A549 (cell line): ENCODE measurements at regions not wholly inside any gene's neighbourhood (a gene's known extent, or its start where the extent isn't known, plus 50 kb on each side); places are given as distances from the start of the nearest gene placed in this dataset.

Experiments used
- ATAC-seq, 2 experiments: fragments of 200-7000 bp in 1 of 2; fragments of >200 bp in 1 of 2; cut with Nextera tagmentation in 1 of 2; cut with Tn5 transposase in 1 of 2; 3 replicates each; pipeline versions ENCODE4 v1.8.0 to v1.9.1; 2018 to 2020; ENCODE audit warnings: mild to moderate bottlenecking in 1 of 2, moderate library complexity in 1 of 2
- CTCF ChIA-PET: fragments of 300-600 bp; sonication (Branson Sonifier 250); formaldehyde crosslinking; extraction: SDS; loops from one replicate; lab custom pipeline; 2021; ENCODE audit warnings: antibody characterized with exemption, inconsistent platforms; lab: Yijun Ruan, JAX
- POLR2A ChIA-PET: fragments of 350-600 bp; formaldehyde crosslinking; extraction: SDS; loops from one replicate; lab custom pipeline; 2021; ENCODE audit warnings: antibody characterized with exemption, inconsistent platforms; lab: Yijun Ruan, JAX
- DNase-seq, 2 experiments: peaks; one replicate each; pipeline versions ENCODE4 v3.0.0 to v3.0.0-alpha.2; 2011 to 2016; ENCODE audit warnings: low read depth in 1 of 2, low spot score in 1 of 2
- FAIRE-seq: peaks from 2 replicates; lab custom pipeline; 2011; peaks lifted over from hg19 to GRCh38; lab: Jason Lieb, UNC
- H3K27ac ChIP-seq, 2 experiments: fragments of >200 bp; sonication (Bioruptor Twin); formaldehyde crosslinking; 3 replicates each; pipeline ENCODE4 v1.5.1; 2016 to 2017
- H3K4me1 ChIP-seq: fragments of >200 bp; sonication (Bioruptor Twin); formaldehyde crosslinking; 3 replicates; pipeline ENCODE4 v1.6.1; 2016
- H3K4me2 ChIP-seq: fragments of >200 bp; sonication (Bioruptor Twin); formaldehyde crosslinking; 3 replicates; pipeline ENCODE4 v1.6.1; 2016
- H3K4me3 ChIP-seq: fragments of >200 bp; sonication (Bioruptor Twin); formaldehyde crosslinking; 3 replicates; pipeline ENCODE4 v1.5.1; 2016
- H3K9me3 ChIP-seq: fragments of >200 bp; sonication (Bioruptor Twin); formaldehyde crosslinking; 3 replicates; pipeline ENCODE4 v1.6.1; 2016
- CBX8 ChIP-seq: fragments of 200-600 bp; sonication (generic); IDR thresholded peaks from 2 replicates; pipeline ENCODE4 v1.6.1; 2016
- CEBPB ChIP-seq, 2 experiments: fragments of >200 bp in 1 of 2; sonication (Bioruptor Twin) in 1 of 2; formaldehyde crosslinking in 1 of 2; IDR thresholded peaks; 2 replicates each; pipeline ENCODE4 v1.6.1; 2012 to 2016
- CHD2 ChIP-seq: fragments of 150-350 bp; IDR thresholded peaks from 2 replicates; pipeline ENCODE4 v1.6.1; 2014; ENCODE audit warnings: low read length; ENCODE audit not compliant: partially characterized antibody
- E2F6 ChIP-seq: IDR thresholded peaks from 2 replicates; pipeline ENCODE4 v1.6.1; 2012; ENCODE audit warnings: low read depth, borderline replicate concordance
- EHF ChIP-seq: fragments of 250-450 bp; sonication (Bioruptor Pico); IDR thresholded peaks from 2 replicates; pipeline ENCODE4 v1.5.0; 2020; ENCODE audit warnings: mild to moderate bottlenecking
- EHMT2 ChIP-seq: fragments of 200-600 bp; sonication (generic); IDR thresholded peaks from 2 replicates; pipeline ENCODE4 v1.6.1; 2016; ENCODE audit warnings: antibody characterized with exemption, low read depth, mild to moderate bottlenecking, moderate library complexity
- ESRRA ChIP-seq: fragments of 150-350 bp; IDR thresholded peaks from 2 replicates; pipeline ENCODE4 v1.6.1; 2014; ENCODE audit warnings: mild to moderate bottlenecking, low read length, borderline replicate concordance
- FOSB ChIP-seq: fragments of 250-450 bp; sonication (Bioruptor Pico); IDR thresholded peaks from 2 replicates; pipeline ENCODE4 v1.5.0; 2020; ENCODE audit warnings: mild to moderate bottlenecking, moderate library complexity
- FOSL2 ChIP-seq, 2 experiments: fragments of 450-650 bp in 1 of 2; fragments of >200 bp in 1 of 2; sonication (Bioruptor Twin) in 1 of 2; formaldehyde crosslinking; IDR thresholded peaks; 2 replicates each; pipeline versions ENCODE4 v1.5.0 to v1.6.1; 2016 to 2020; ENCODE audit warnings: mild to moderate bottlenecking in 1 of 2, moderate library complexity in 1 of 2
- FOXS1 ChIP-seq: fragments of 250-450 bp; sonication (Bioruptor Pico); IDR thresholded peaks from 2 replicates; pipeline ENCODE4 v1.5.0; 2020; ENCODE audit warnings: mild to moderate bottlenecking, moderate library complexity
- HDAC2 ChIP-seq: fragments of 200-600 bp; sonication (generic); IDR thresholded peaks from 2 replicates; pipeline ENCODE4 v1.6.1; 2016
- HEYL ChIP-seq: fragments of 250-450 bp; sonication (Bioruptor Pico); IDR thresholded peaks from 2 replicates; pipeline ENCODE4 v1.8.0; 2021; ENCODE audit warnings: mild to moderate bottlenecking, moderate library complexity
- HOXB13 ChIP-seq: fragments of 250-450 bp; sonication (Bioruptor Pico); IDR thresholded peaks from 2 replicates; pipeline ENCODE4 v1.5.0; 2020; ENCODE audit warnings: low read depth, mild to moderate bottlenecking, moderate library complexity
- JUNB ChIP-seq: fragments of >200 bp; sonication (Bioruptor Twin); formaldehyde crosslinking; IDR thresholded peaks from 2 replicates; pipeline ENCODE4 v1.6.1; 2016
- KDM1A ChIP-seq: fragments of 200-600 bp; sonication (generic); IDR thresholded peaks from 2 replicates; pipeline ENCODE4 v1.6.1; 2016; ENCODE audit warnings: low read depth, mild to moderate bottlenecking
- MAFK ChIP-seq: fragments of 450-650 bp; IDR thresholded peaks from 2 replicates; pipeline ENCODE4 v1.6.1; 2014; ENCODE audit not compliant: partially characterized antibody
- MAZ ChIP-seq: fragments of 150-350 bp; IDR thresholded peaks from 2 replicates; pipeline ENCODE4 v1.6.1; 2014; ENCODE audit warnings: antibody characterized with exemption, low read depth, low read length, borderline replicate concordance
- MYC ChIP-seq: IDR thresholded peaks from 2 replicates; pipeline ENCODE4 v1.6.1; 2012; ENCODE audit warnings: mild to moderate bottlenecking, inconsistent platforms, low read length, improper control_type of control experiment, borderline replicate concordance
- NFE2L2 ChIP-seq: fragments of 150-350 bp; conservative IDR thresholded peaks from 2 replicates; pipeline ENCODE4 v1.6.1; 2014; ENCODE audit warnings: low read length
- PBX3 ChIP-seq: IDR thresholded peaks from 2 replicates; pipeline ENCODE4 v1.6.1; 2012
- RAD21 ChIP-seq, 2 experiments: fragments of >200 bp in 1 of 2; sonication (Bioruptor Twin) in 1 of 2; formaldehyde crosslinking in 1 of 2; IDR thresholded peaks in 1 of 2; conservative IDR thresholded peaks in 1 of 2; 2 replicates in 1 of 2; 3 replicates in 1 of 2; pipeline ENCODE4 v1.6.1; 2012 to 2018; ENCODE audit warnings: inconsistent platforms in 1 of 2
- RCOR1 ChIP-seq: fragments of 150-350 bp; IDR thresholded peaks from 2 replicates; pipeline ENCODE4 v1.6.1; 2014; ENCODE audit warnings: antibody characterized with exemption, low read length, low read depth
- RFX5 ChIP-seq: fragments of 450-650 bp; IDR thresholded peaks from 2 replicates; pipeline ENCODE4 v1.7.1; 2014; ENCODE audit warnings: antibody characterized with exemption, mild to moderate bottlenecking, moderate library complexity
- SREBF2 ChIP-seq: fragments of 450-650 bp; IDR thresholded peaks from 2 replicates; pipeline ENCODE4 v1.6.1; 2014; ENCODE audit warnings: mild to moderate bottlenecking, moderate library complexity
- TFCP2L1 ChIP-seq: fragments of 250-450 bp; sonication (Bioruptor Pico); IDR thresholded peaks from 2 replicates; pipeline ENCODE4 v1.5.0; 2021; ENCODE audit warnings: mild to moderate bottlenecking
- TP53 ChIP-seq: fragments of 250-450 bp; sonication (Bioruptor Pico); IDR thresholded peaks from 2 replicates; pipeline ENCODE4 v1.5.0; 2021; ENCODE audit warnings: mild to moderate bottlenecking, moderate library complexity
- ZFP36 ChIP-seq: fragments of 450-650 bp; IDR thresholded peaks from 2 replicates; pipeline ENCODE4 v1.6.1; 2014; ENCODE audit warnings: borderline replicate concordance; ENCODE audit not compliant: partially characterized antibody
- ZNF302 ChIP-seq: fragments of 250-450 bp; sonication (Bioruptor Pico); IDR thresholded peaks from 2 replicates; pipeline ENCODE4 v1.9.0; 2021; ENCODE audit warnings: inconsistent platforms, mild to moderate bottlenecking, moderate library complexity
- WGBS: methylation state at CpG from one replicate; pipeline ENCODE4 v1.1.6; 2017; ENCODE audit errors: missing lambda C conversion rate; 5-methylcytosine and 5-hydroxymethylcytosine counted together

GRCh38 chr3:30098653-30099455 lies 507.5 kb upstream of the TGFBR2 start:
- peak; percentile 42 to 55; a peak in 2 of 4 replicates for TF ChIP-seq CEBPB (IDR thresholded peaks at IDR 0.05)
- no peak for TF ChIP-seq FOSL2 (IDR thresholded peaks at IDR 0.05)
- TF ChIP-seq FOSL2 (CRISPR knock-in tag; IDR thresholded peaks at IDR 0.05): 0 out of 2 replicates have a peak, but pooled peaks have one; percentile 10
- no peak for TF ChIP-seq JUNB
- TF ChIP-seq, all 56 proteins: peak for 2
- Histone ChIP-seq H3K4me2 (peak overlapping the region; percentile 60), H3K4me3 (no peak overlapping the region), H3K9me3 (0 out of 3 replicates have a peak, but pooled peaks cover 5% of the 10 kb centered on the region), H3K4me1 (peaks cover 15% of the 10 kb centered on the region), H3K27ac (peak overlapping the region; percentile 57 to 68; a peak in 5 of 6 replicates)
- ATAC-seq (peak; percentile 61 to 70; a peak in 5 of 6 replicates), FAIRE-seq (no peak), DNase-seq (no peak)
- 23% methylated on average over 2 of the region's 2 CpGs for WGBS
- POLR2A ChIA-PET: no interaction called here
- CTCF ChIA-PET: interaction anchor here (0.6 kb wide), 1 partner anchor 465 kb away, joined by 4 read pairs; no protein-coding TSS in a partner anchor

- ChIA-PET CTCF (interaction anchor here (1.6 kb wide), 1 partner anchor 10 kb away, joined by 5 read pairs; no protein-coding TSS in a partner anchor), POLR2A (no interaction called here)
- FAIRE-seq: no peak
- H3K27ac ChIP-seq: no peak overlapping the region
- H3K4me3 ChIP-seq: no peak overlapping the region
- H3K4me1 ChIP-seq: peaks cover 15% of the 10 kb centered on the region
- ATAC-seq: no peak
- no peak for DNase-seq
- no peaks in the 10 kb centered on the region for H3K9me3 ChIP-seq
- TF ChIP-seq FOXS1 (no peak), SREBF2 (no peak), ZNF302 (CRISPR knock-in tag) (no peak), HEYL (CRISPR knock-in tag) (no peak), MAFK (no peak), HDAC2 (no peak), MAZ (no peak), PBX3 (no peak), RCOR1 (no peak)
- no peak overlapping the region for H3K4me2 ChIP-seq
These were observed 504.0 kb upstream of the TGFBR2 start for GRCh38 chr3:30102356-30102755.

GRCh38 chr3:30103186-30103585 lies 503.2 kb upstream of the TGFBR2 start:
- Histone ChIP-seq H3K4me1 (peaks cover 14% of the 10 kb centered on the region), H3K9me3 (no peaks in the 10 kb centered on the region)
- FAIRE-seq: no peak
- CTCF ChIA-PET: interaction anchor here (0.5 to 1.6 kb wide), 3 partner anchors 9 to 593 kb away, joined by 3 to 5 read pairs (median 3); no protein-coding TSS in a partner anchor
- no peak for TF ChIP-seq EHMT2
- TF ChIP-seq NFE2L2: no peak
- no peak for TF ChIP-seq JUNB
- TF ChIP-seq MYC: no peak
- no peak for TF ChIP-seq TP53 (CRISPR knock-in tag)
- TF ChIP-seq, all 56 proteins: peak for 0
- 35% methylated on average over 2 of the region's 2 CpGs for WGBS
- Histone ChIP-seq H3K4me3 (no peak overlapping the region), H3K27ac (no peak overlapping the region), H3K4me2 (no peak overlapping the region)
- no peak for ATAC-seq
- DNase-seq: no peak
- POLR2A ChIA-PET: no interaction called here

GRCh38 chr3:30107531-30107930 lies 498.9 kb upstream of the TGFBR2 start:
- no peak overlapping the region for H3K27ac ChIP-seq
- DNase-seq (no peak), ATAC-seq (no peak), FAIRE-seq (no peak)
- no peak overlapping the region for H3K4me2 ChIP-seq
- H3K4me1 ChIP-seq: peaks cover under 1% of the 10 kb centered on the region; the same call in 1 of the 3 replicates
- H3K9me3 ChIP-seq: no peaks in the 10 kb centered on the region
- no peak overlapping the region for H3K4me3 ChIP-seq
- ChIA-PET CTCF (no interaction called here), POLR2A (no interaction called here)
- 80% methylated on average over 4 of the region's 4 CpGs for WGBS
- TF ChIP-seq E2F6 (no peak), RFX5 (no peak), KDM1A (no peak), EHF (CRISPR knock-in tag) (no peak), RCOR1 (no peak), FOXS1 (no peak), PBX3 (no peak), CEBPB (IDR thresholded peaks at IDR 0.05) (no peak), HOXB13 (CRISPR knock-in tag) (no peak), CBX8 (no peak), TFCP2L1 (CRISPR knock-in tag) (no peak), ZFP36 (no peak), RAD21 (conservative IDR thresholded peaks at IDR 0.05 in 1 of 2, IDR thresholded peaks at IDR 0.05 in 1 of 2) (no peak), CHD2 (no peak), ESRRA (no peak), FOSB (CRISPR knock-in tag) (no peak)
